NCI-H2227 treated with DMSO at 0.1 percent for 48 hours (cell line): ENCODE measurements at regions not wholly inside any gene's neighbourhood (a gene's known extent, or its start where the extent isn't known, plus 50 kb on each side); places are given as distances from the start of the nearest gene placed in this dataset.

Experiments used
- DNase-seq: peaks from one replicate; lab custom pipeline; 2025; lab: John Stamatoyannopoulos, UW

GRCh38 chr6:1088492-1089001, 223.4 kb upstream of the FOXQ1 start:
- no peak for DNase-seq

GRCh38 chr6:1087154-1087843, 224.6 kb upstream of the FOXQ1 start:
- no peak for DNase-seq

- no peak for DNase-seq
These were observed 225.3 kb upstream of the FOXQ1 start for GRCh38 chr6:1086446-1087153.

GRCh38 chr6:1082285-1082935, 229.5 kb upstream of the FOXQ1 start:
- no peak for DNase-seq

GRCh38 chr6:1081551-1082284, 230.2 kb upstream of the FOXQ1 start:
- DNase-seq, result no peak

- DNase-seq, result no peak
These were observed 231.2 kb upstream of the FOXQ1 start for GRCh38 chr6:1080453-1081337.

- DNase-seq, result no peak
These were observed 232.4 kb upstream of the FOXQ1 start for GRCh38 chr6:1079525-1079924.

- no peak for DNase-seq
These were observed 234.2 kb upstream of the FOXQ1 start for GRCh38 chr6:1077478-1078416.

- no peak for DNase-seq
These were observed 235.1 kb upstream of the FOXQ1 start for GRCh38 chr6:1076531-1077459.

DNA sequence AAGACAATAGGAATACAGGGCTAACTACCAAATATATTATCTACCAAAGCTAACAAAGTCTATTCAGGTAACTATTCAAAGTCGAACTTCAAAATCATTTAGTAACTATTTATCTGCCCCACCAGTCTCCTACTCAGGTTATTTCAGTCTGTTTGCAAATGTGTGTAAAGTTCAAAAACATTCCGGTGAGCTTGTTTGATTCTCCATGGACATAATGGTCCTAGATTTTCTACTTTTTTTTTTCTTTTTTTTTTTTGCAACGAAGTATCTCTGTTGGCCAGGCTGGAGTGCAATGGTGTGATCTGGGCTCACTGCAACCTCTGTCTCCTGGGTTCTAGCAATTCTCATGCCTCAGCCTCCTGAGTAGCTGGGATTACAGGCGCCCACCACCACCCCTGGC, 236.0 kb upstream of the FOXQ1 start:
- no peak for DNase-seq

DNA sequence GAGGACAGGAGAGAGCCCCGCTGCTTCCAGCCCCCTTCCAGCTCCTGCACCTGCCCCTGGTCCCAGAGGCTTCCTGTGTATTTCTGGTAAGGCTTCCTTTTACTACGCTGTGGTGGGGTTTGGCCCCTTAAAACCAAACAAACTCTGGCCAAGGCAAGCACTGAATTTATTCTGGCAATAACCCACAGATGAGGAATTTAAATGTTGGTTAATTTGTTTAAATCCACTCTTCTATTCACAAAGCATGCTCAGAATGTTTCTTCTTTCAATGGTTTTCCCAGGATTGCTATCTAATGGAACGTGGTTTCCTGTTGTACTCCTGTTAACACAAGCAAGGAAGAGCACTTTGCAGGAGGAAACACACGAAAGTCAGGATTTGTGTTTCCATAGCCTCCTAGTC, 236.5 kb upstream of the FOXQ1 start:
- DNase-seq, result no peak

- no peak for DNase-seq
These were observed 241.8 kb upstream of the FOXQ1 start for GRCh38 chr6:1070085-1070521.

- no peak for DNase-seq
These were observed 243.0 kb upstream of the FOXQ1 start for GRCh38 chr6:1068905-1069304.

GRCh38 chr6:1068068-1068467, 243.8 kb upstream of the FOXQ1 start:
- DNase-seq, result no peak

DNA sequence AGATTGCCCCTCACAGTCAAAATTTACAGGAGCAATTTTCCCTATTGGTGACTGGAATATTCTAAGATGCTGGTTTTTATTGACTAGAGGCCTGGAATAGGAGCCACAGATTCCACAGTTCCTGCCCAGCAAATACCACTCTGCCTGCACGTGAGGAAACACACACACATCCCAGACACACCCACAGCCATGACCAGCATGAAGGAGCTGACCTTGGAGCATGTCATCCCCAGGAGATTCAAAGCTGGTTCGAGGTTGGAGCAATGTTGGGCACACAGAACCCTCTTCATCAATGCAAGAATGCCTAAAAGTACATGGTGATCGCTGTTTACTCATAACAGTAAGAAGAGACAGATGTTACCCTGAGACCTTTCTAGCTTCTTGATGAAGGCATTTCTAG, 244.6 kb upstream of the FOXQ1 start:
- DNase-seq, result no peak

GRCh38 chr6:1066449-1067090, 245.3 kb upstream of the FOXQ1 start:
- no peak for DNase-seq

DNA sequence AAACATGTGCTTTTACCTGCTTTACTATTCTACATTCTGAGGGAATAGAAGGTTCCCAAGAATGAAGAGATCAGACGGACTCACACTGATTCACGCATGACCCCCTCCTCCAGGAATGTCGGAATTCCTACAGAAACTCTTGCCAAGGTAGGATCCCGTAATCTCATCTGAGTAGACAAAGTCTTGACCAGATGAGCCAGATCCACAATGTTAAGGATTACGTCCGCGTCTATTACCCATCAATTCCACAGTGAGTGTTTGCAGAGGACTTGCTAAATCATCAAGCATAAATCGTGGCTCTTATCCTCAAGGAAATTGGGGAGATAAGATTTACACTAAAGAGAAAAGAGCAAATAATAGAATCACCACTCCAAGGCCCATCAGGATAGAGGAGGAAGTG, 245.9 kb upstream of the FOXQ1 start:
- DNase-seq, result no peak

GRCh38 chr6:1063671-1064355, 248.1 kb upstream of the FOXQ1 start:
- DNase-seq, result no peak
